ENCODE measurements at regions not wholly inside any gene's neighbourhood (a gene's known extent, or its start where the extent isn't known, plus 50 kb on each side); places are given as distances from the start of the nearest gene placed in this dataset.

GRCh38 chr4:137993232-137993631 lies 248.9 kb downstream of the SLC7A11 start:
- Histone ChIP-seq H3K27ac (ENCODE audit: low read depth in 1 of 2, low read length in 2 of 2) (no peak overlapping the region), H3K36me3 (replicated peaks in 1 of 2; ENCODE audit: control insufficient read depth in 1 of 2, insufficient read depth in 2 of 2, low read length in 2 of 2) (no peaks in the 10 kb centered on the region), H4K20me1 (ENCODE audit: insufficient read depth, low read length) (no peaks in the 10 kb centered on the region), H3K9ac (ENCODE audit: insufficient read depth, low read length, poor library complexity, severe bottlenecking) (no peak overlapping the region), H2AFZ (ENCODE audit: insufficient read depth, low read depth, low read length, poor library complexity, severe bottlenecking) (no peak overlapping the region), H3K4me3 (replicated peaks in 1 of 3; ENCODE audit: low read depth in 2 of 3, low read length in 3 of 3) (no peak overlapping the region), H3K79me2 (ENCODE audit: insufficient read depth, low read length) (no peaks in the 10 kb centered on the region), H3K4me2 (replicated peaks; ENCODE audit: extremely low read depth, low read length, poor library complexity, severe bottlenecking) (no peak overlapping the region), H3K9me3 (replicated peaks in 1 of 2; ENCODE audit: control insufficient read depth in 1 of 2, insufficient read depth in 1 of 2, low read length in 2 of 2) (no peaks in the 10 kb centered on the region), H3K27me3 (ENCODE audit: control insufficient read depth in 2 of 2, insufficient read depth in 2 of 2, low read length in 2 of 2) (no peaks in the 10 kb centered on the region), H3K4me1 (ENCODE audit: control insufficient read depth in 1 of 2, insufficient read depth in 2 of 2, low read length in 2 of 2) (no peaks in the 10 kb centered on the region)
- intact Hi-C loops (cut with micrococcal nuclease): no loop called here
- WGBS (ENCODE audit: insufficient coverage): 63% methylated on average over 1 of the region's 1 CpG
- H3K4me3 Mint-ChIP-seq: no peak overlapping the region
- H3K27me3 Mint-ChIP-seq (ENCODE audit: low read depth in 3 of 3): peaks cover 0 to 2% (median 0%) of the 10 kb centered on the region in 3 donors
- no peaks in the 10 kb centered on the region for H3K9me3 Mint-ChIP-seq
- H3K36me3 Mint-ChIP-seq: no peaks in the 10 kb centered on the region
- H3K27ac Mint-ChIP-seq: no peak overlapping the region
- H3K4me1 Mint-ChIP-seq: no peaks in the 10 kb centered on the region
- DNase-seq: no peak
- no peak for TF ChIP-seq CTCF (IDR thresholded peaks at IDR 0.05)

GRCh38 chr4:137981277-137981676 lies 260.9 kb downstream of the SLC7A11 start:
- H3K9me3 Mint-ChIP-seq: no peaks in the 10 kb centered on the region
- Histone ChIP-seq H3K4me2 (replicated peaks; ENCODE audit: extremely low read depth, low read length, poor library complexity, severe bottlenecking) (no peak overlapping the region), H3K4me3 (replicated peaks in 1 of 3; ENCODE audit: low read depth in 2 of 3, low read length in 3 of 3) (no peak overlapping the region), H3K4me1 (ENCODE audit: control insufficient read depth in 1 of 2, insufficient read depth in 2 of 2, low read length in 2 of 2) (no peaks in the 10 kb centered on the region), H3K9me3 (replicated peaks in 1 of 2; ENCODE audit: control insufficient read depth in 1 of 2, insufficient read depth in 1 of 2, low read length in 2 of 2) (no peaks in the 10 kb centered on the region), H3K27ac (ENCODE audit: low read depth in 1 of 2, low read length in 2 of 2) (no peak overlapping the region), H2AFZ (ENCODE audit: insufficient read depth, low read depth, low read length, poor library complexity, severe bottlenecking) (no peak overlapping the region), H4K20me1 (ENCODE audit: insufficient read depth, low read length) (no peaks in the 10 kb centered on the region), H3K79me2 (ENCODE audit: insufficient read depth, low read length) (no peaks in the 10 kb centered on the region), H3K9ac (ENCODE audit: insufficient read depth, low read length, poor library complexity, severe bottlenecking) (no peak overlapping the region), H3K36me3 (replicated peaks in 1 of 2; ENCODE audit: control insufficient read depth in 1 of 2, insufficient read depth in 2 of 2, low read length in 2 of 2) (no peaks in the 10 kb centered on the region), H3K27me3 (ENCODE audit: control insufficient read depth in 2 of 2, insufficient read depth in 2 of 2, low read length in 2 of 2) (no peaks in the 10 kb centered on the region)
- TF ChIP-seq CTCF (IDR thresholded peaks at IDR 0.05): no peak
- H3K27me3 Mint-ChIP-seq (ENCODE audit: low read depth in 3 of 3): no peaks in the 10 kb centered on the region
- intact Hi-C loops (cut with micrococcal nuclease): no loop called here
- no peak overlapping the region for H3K27ac Mint-ChIP-seq
- H3K4me1 Mint-ChIP-seq: no peaks in the 10 kb centered on the region
- no peaks in the 10 kb centered on the region for H3K36me3 Mint-ChIP-seq
- no peak for DNase-seq
- 88% methylated on average over 3 of the region's 3 CpGs for WGBS (ENCODE audit: insufficient coverage)
- no peak overlapping the region for H3K4me3 Mint-ChIP-seq
